GM23248 (cell line): ENCODE measurements at regions not wholly inside any gene's neighbourhood (a gene's known extent, or its start where the extent isn't known, plus 50 kb on each side); places are given as distances from the start of the nearest gene placed in this dataset.

ENCODE experiments used
- DNase-seq: peaks from one replicate; pipeline ENCODE4 v3.0.0-alpha.2; 2015
- H2AFZ ChIP-seq: fragments of 200-600 bp; sonication (generic); 2 replicates; pipeline ENCODE4 v1.6.1; 2016; ENCODE audit warnings: antibody characterized with exemption
- H3F3A ChIP-seq: fragments of 200-600 bp; sonication (generic); 2 replicates; pipeline ENCODE4 v1.6.1; 2016; ENCODE audit warnings: mild to moderate bottlenecking, antibody characterized with exemption, mixed run types; ENCODE audit not compliant: insufficient read depth
- H3K27ac ChIP-seq: fragments of 200-600 bp; sonication (generic); 2 replicates; pipeline ENCODE4 v1.5.1; 2016; ENCODE audit warnings: mild to moderate bottlenecking
- H3K27me3 ChIP-seq: fragments of 200-600 bp; sonication (generic); replicated peaks from 2 replicates; pipeline ENCODE4 v1.6.1; 2016; ENCODE audit warnings: mild to moderate bottlenecking; ENCODE audit not compliant: insufficient read depth
- H3K36me3 ChIP-seq: fragments of 200-600 bp; sonication (generic); 2 replicates; pipeline ENCODE4 v1.6.1; 2016; ENCODE audit warnings: low read depth, mild to moderate bottlenecking
- H3K4me1 ChIP-seq: fragments of 200-600 bp; sonication (generic); 2 replicates; pipeline ENCODE4 v1.6.1; 2016; ENCODE audit warnings: mild to moderate bottlenecking; ENCODE audit not compliant: insufficient read depth
- H3K4me2 ChIP-seq: fragments of 200-600 bp; sonication (generic); one replicate; pipeline ENCODE4 v1.6.1; 2016; ENCODE audit warnings: mild to moderate bottlenecking; ENCODE audit not compliant: unreplicated experiment
- H3K4me3 ChIP-seq: fragments of 200-600 bp; sonication (generic); 2 replicates; pipeline ENCODE4 v1.5.1; 2016; ENCODE audit warnings: mild to moderate bottlenecking
- H3K79me2 ChIP-seq: fragments of 200-600 bp; sonication (generic); 2 replicates; pipeline ENCODE4 v1.6.1; 2016; ENCODE audit warnings: mild to moderate bottlenecking; ENCODE audit not compliant: insufficient read depth
- H3K9ac ChIP-seq: fragments of 200-600 bp; sonication (generic); 2 replicates; pipeline ENCODE4 v1.6.1; 2016; ENCODE audit warnings: mild to moderate bottlenecking
- H3K9me2 ChIP-seq: fragments of 200-600 bp; sonication (generic); 2 replicates; pipeline ENCODE4 v1.6.1; 2016; ENCODE audit warnings: mixed run types, mild to moderate bottlenecking, moderate library complexity; ENCODE audit not compliant: insufficient read depth
- H3K9me3 ChIP-seq: fragments of 200-600 bp; sonication (generic); one replicate; pipeline ENCODE4 v1.6.1; 2017; ENCODE audit warnings: low read depth
- H4K20me1 ChIP-seq: fragments of 200-600 bp; sonication (generic); 2 replicates; pipeline ENCODE4 v1.6.0; 2016; ENCODE audit not compliant: insufficient read depth
- EZH2 ChIP-seq: fragments of 200-600 bp; sonication (generic); IDR thresholded peaks from 2 replicates; pipeline ENCODE4 v1.6.1; 2018; ENCODE audit warnings: antibody characterized with exemption, mild to moderate bottlenecking; ENCODE audit not compliant: insufficient read depth, poor library complexity, severe bottlenecking
- EZH2phosphoT487 ChIP-seq: fragments of 200-600 bp; sonication (generic); IDR thresholded peaks from 2 replicates; pipeline ENCODE4 v1.6.1; 2018; ENCODE audit warnings: antibody characterized with exemption, moderate library complexity, mild to moderate bottlenecking, low read depth; ENCODE audit not compliant: insufficient read depth
- WGBS, 2 experiments: methylation state at CpG; one replicate each; pipeline ENCODE4 v1.1.6; 2015 to 2017; ENCODE audit warnings: low lambda C conversion rate in 2 of 2, low coverage in 1 of 2; ENCODE audit errors: missing lambda C conversion rate in 2 of 2; 5-methylcytosine and 5-hydroxymethylcytosine counted together
- in situ Hi-C: fragments of 300-500 bp; cut with MboI; formaldehyde crosslinking; loops from 2 replicates; pipeline ENCODE4 v1.15.0; 2020

- H4K20me1 ChIP-seq, result no peaks in the 10 kb centered on the region
- in situ Hi-C loops, result no loop called here
- no peak for DNase-seq
- H3K27ac ChIP-seq, result no peak overlapping the region
- no peak for TF ChIP-seq EZH2phosphoT487
- TF ChIP-seq EZH2, result no peak
- no peaks in the 10 kb centered on the region for H3K27me3 ChIP-seq
- H2AFZ ChIP-seq, result no peak overlapping the region
- no peaks in the 10 kb centered on the region for H3F3A ChIP-seq
- H3K4me2 ChIP-seq, result no peak overlapping the region
- H3K4me3 ChIP-seq, result no peak overlapping the region
- H3K9me2 ChIP-seq, result no peaks in the 10 kb centered on the region
- H3K79me2 ChIP-seq, result no peaks in the 10 kb centered on the region
- no peaks in the 10 kb centered on the region for H3K4me1 ChIP-seq
- H3K36me3 ChIP-seq, result no peaks in the 10 kb centered on the region
- WGBS, 2 experiments, result 53 to 59% methylated on average over 3 of the region's 3 CpGs
- no peak overlapping the region for H3K9ac ChIP-seq
- H3K9me3 ChIP-seq, result no peaks in the 10 kb centered on the region
Observed at GRCh38 chr18:60698901-60699300, 326.3 kb upstream of the MC4R start.

- no peaks in the 10 kb centered on the region for H3F3A ChIP-seq
- H4K20me1 ChIP-seq, result no peaks in the 10 kb centered on the region
- TF ChIP-seq EZH2, result no peak
- no peak for TF ChIP-seq EZH2phosphoT487
- no peak overlapping the region for H2AFZ ChIP-seq
- DNase-seq, result no peak
- H3K4me2 ChIP-seq, result no peak overlapping the region
- no peaks in the 10 kb centered on the region for H3K27me3 ChIP-seq
- no peak overlapping the region for H3K4me3 ChIP-seq
- H3K27ac ChIP-seq, result no peak overlapping the region
- no peak overlapping the region for H3K9ac ChIP-seq
- no peaks in the 10 kb centered on the region for H3K79me2 ChIP-seq
- H3K9me3 ChIP-seq, result no peaks in the 10 kb centered on the region
- no peaks in the 10 kb centered on the region for H3K9me2 ChIP-seq
- no peaks in the 10 kb centered on the region for H3K36me3 ChIP-seq
- in situ Hi-C loops, result no loop called here
- H3K4me1 ChIP-seq, result no peaks in the 10 kb centered on the region
- 40 to 52% methylated on average over 3 of the region's 3 CpGs for WGBS, 2 experiments
Observed at GRCh38 chr18:60722742-60723141, 350.2 kb upstream of the MC4R start.

GRCh38 chr18:60732143-60732542, 359.6 kb upstream of the MC4R start:
- Histone ChIP-seq H3K9me2 (no peaks in the 10 kb centered on the region), H3K27ac (no peak overlapping the region), H3K9ac (no peak overlapping the region), H3F3A (no peaks in the 10 kb centered on the region), H3K27me3 (no peaks in the 10 kb centered on the region), H3K9me3 (no peaks in the 10 kb centered on the region), H3K4me2 (no peak overlapping the region), H3K4me1 (no peaks in the 10 kb centered on the region), H2AFZ (no peak overlapping the region), H4K20me1 (no peaks in the 10 kb centered on the region), H3K79me2 (no peaks in the 10 kb centered on the region), H3K36me3 (no peaks in the 10 kb centered on the region), H3K4me3 (no peak overlapping the region)
- WGBS, 2 experiments, result 40 to 54% methylated on average over 1 of the region's 1 CpG
- DNase-seq, result no peak
- in situ Hi-C loops, result no loop called here
- TF ChIP-seq EZH2phosphoT487 (no peak), EZH2 (no peak)

- H3K9me2 ChIP-seq, result no peaks in the 10 kb centered on the region
- TF ChIP-seq EZH2phosphoT487, result no peak
- no peak for TF ChIP-seq EZH2
- DNase-seq, result no peak
Observed at GRCh38 chr18:60739212-60739611, 366.6 kb upstream of the MC4R start.

GRCh38 chr18:60740313-60740712, 367.7 kb upstream of the MC4R start:
- no peak overlapping the region for H3K27ac ChIP-seq
- H3K79me2 ChIP-seq, result no peaks in the 10 kb centered on the region
- H3K4me1 ChIP-seq, result no peaks in the 10 kb centered on the region
- H3K4me3 ChIP-seq, result no peak overlapping the region
- in situ Hi-C loops, result no loop called here
- no peak overlapping the region for H3K4me2 ChIP-seq
- H3K27me3 ChIP-seq, result no peaks in the 10 kb centered on the region
- H3K9me3 ChIP-seq, result no peaks in the 10 kb centered on the region
- WGBS, 2 experiments, result 74 to 85% methylated on average over 7 of the region's 8 CpGs
- no peaks in the 10 kb centered on the region for H3F3A ChIP-seq
- H3K36me3 ChIP-seq, result no peaks in the 10 kb centered on the region
- no peak overlapping the region for H3K9ac ChIP-seq
- no peak for DNase-seq
- TF ChIP-seq EZH2phosphoT487 (no peak), EZH2 (no peak)
- H3K9me2 ChIP-seq, result no peaks in the 10 kb centered on the region
- H2AFZ ChIP-seq, result no peak overlapping the region
- H4K20me1 ChIP-seq, result no peaks in the 10 kb centered on the region

More at GRCh38 chr18:60739212-60739611, 366.6 kb upstream of the MC4R start:
- Histone ChIP-seq H3K79me2 (no peaks in the 10 kb centered on the region), H4K20me1 (no peaks in the 10 kb centered on the region), H3K4me1 (no peaks in the 10 kb centered on the region), H3K4me2 (no peak overlapping the region), H3F3A (no peaks in the 10 kb centered on the region), H2AFZ (no peak overlapping the region), H3K27ac (no peak overlapping the region), H3K4me3 (no peak overlapping the region), H3K27me3 (no peaks in the 10 kb centered on the region), H3K9me3 (no peaks in the 10 kb centered on the region), H3K36me3 (no peaks in the 10 kb centered on the region), H3K9ac (no peak overlapping the region)
- in situ Hi-C loops, result no loop called here
- 8 to 34% methylated on average over 5 to 7 of the region's 7 CpGs for WGBS, 2 experiments
